ENCODE measurements at regions not wholly inside any gene's neighbourhood (a gene's known extent, or its start where the extent isn't known, plus 50 kb on each side); places are given as distances from the start of the nearest gene placed in this dataset.

DNA sequence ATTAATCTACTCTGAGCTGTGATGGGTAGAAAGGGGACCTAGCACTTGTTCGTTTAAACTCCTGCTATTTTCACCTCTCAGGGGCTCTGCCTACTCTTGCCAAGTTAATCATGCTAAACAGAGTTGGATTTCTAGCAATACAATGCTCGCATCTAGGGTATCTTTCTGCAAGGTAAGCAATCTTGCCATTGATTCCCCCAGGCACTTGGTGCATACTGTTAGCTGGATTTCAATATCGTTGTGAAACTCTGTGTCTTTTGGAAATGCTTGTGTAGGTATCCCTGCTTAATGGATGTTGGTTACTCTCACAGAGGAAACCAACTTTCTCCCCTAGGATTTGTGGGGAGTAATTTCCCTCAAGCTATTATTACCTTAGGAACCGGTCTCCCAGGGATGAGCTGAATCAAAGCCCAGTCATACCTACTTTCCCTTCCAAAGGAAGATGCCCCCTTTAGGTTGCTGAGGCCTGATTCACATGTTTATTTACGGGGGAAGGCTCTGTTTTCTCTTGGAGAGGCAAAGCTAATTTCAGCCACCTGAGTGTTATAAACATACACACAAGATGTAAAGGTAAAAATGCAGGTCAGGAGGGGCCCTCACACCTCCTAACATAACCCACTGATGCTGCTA, 366.8 kb downstream of the FBXW7 start:
- H3K36me3 ChIP-seq: no peaks in the 10 kb centered on the region
- TF ChIP-seq, protein P1, sequence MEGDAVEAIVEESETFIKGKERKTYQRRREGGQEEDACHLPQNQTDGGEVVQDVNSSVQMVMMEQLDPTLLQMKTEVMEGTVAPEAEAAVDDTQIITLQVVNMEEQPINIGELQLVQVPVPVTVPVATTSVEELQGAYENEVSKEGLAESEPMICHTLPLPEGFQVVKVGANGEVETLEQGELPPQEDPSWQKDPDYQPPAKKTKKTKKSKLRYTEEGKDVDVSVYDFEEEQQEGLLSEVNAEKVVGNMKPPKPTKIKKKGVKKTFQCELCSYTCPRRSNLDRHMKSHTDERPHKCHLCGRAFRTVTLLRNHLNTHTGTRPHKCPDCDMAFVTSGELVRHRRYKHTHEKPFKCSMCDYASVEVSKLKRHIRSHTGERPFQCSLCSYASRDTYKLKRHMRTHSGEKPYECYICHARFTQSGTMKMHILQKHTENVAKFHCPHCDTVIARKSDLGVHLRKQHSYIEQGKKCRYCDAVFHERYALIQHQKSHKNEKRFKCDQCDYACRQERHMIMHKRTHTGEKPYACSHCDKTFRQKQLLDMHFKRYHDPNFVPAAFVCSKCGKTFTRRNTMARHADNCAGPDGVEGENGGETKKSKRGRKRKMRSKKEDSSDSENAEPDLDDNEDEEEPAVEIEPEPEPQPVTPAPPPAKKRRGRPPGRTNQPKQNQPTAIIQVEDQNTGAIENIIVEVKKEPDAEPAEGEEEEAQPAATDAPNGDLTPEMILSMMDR (IDR thresholded peaks at IDR 0.05): no peak
- H3K9me3 ChIP-seq: no peaks in the 10 kb centered on the region
- H3K4me1 ChIP-seq: no peaks in the 10 kb centered on the region
- no peaks in the 10 kb centered on the region for H3K27me3 ChIP-seq
- no peak for DNase-seq
- no peak overlapping the region for H3K27ac ChIP-seq
- intact Hi-C loops (cut with DNase I): no loop called here
- no peak overlapping the region for H3K9ac ChIP-seq (ENCODE audit: low read depth in 2 of 2, low read length in 2 of 2)
- no peak overlapping the region for H3K4me3 ChIP-seq

DNA sequence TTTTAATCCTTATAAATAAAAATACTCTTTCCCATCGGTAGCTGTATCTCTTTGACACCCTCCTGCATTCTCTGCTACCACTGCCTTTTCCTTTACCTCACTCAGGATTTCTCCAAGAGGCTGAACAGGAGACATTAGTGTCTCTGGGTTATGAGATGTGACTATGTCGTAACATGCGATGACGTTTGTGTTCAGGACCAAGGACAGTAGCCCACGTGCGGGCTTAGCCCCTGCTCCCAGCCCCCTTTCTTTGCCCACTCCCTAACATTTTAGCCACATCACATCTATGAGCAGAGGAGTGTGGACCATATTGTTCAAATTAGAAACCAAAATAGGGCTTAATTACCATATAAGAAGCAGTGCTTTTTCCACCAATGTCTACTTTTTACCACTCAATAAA, 369.3 kb downstream of the FBXW7 start:
- intact Hi-C loops (cut with DNase I): no loop called here
- TF ChIP-seq, protein P1 (IDR thresholded peaks at IDR 0.05): no peak
- Histone ChIP-seq H3K4me3 (no peak overlapping the region), H3K9me3 (no peaks in the 10 kb centered on the region), H3K4me1 (no peaks in the 10 kb centered on the region), H3K9ac (ENCODE audit: low read depth in 2 of 2, low read length in 2 of 2) (no peak overlapping the region), H3K27me3 (no peaks in the 10 kb centered on the region), H3K27ac (no peak overlapping the region), H3K36me3 (no peaks in the 10 kb centered on the region)
- no peak for DNase-seq

DNA sequence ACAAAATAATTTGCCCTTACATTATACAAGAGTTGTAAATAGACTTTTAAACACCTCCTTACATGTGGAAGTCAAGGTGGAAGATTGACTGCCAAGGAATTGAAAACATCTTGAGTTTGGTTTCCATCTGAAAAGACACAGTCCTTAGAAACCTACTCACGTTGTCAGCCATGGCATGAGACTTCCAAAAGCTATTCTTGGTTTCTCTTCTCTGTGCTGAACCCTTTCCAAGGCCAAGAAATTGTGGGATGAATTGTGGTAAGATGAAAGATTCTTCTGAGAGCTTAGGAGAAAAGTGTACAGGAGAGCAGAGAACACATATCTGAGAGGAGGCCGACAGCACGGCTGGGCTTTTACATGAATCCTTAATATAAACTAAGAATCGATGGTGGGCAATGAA, 370.0 kb downstream of the FBXW7 start:
- intact Hi-C loops (cut with DNase I): no loop called here
- H3K27ac ChIP-seq: no peak overlapping the region
- DNase-seq: no peak
- H3K4me3 ChIP-seq: no peak overlapping the region
- no peaks in the 10 kb centered on the region for H3K27me3 ChIP-seq
- H3K9me3 ChIP-seq: no peaks in the 10 kb centered on the region
- no peaks in the 10 kb centered on the region for H3K36me3 ChIP-seq
- TF ChIP-seq, protein P1 (IDR thresholded peaks at IDR 0.05): no peak
- H3K9ac ChIP-seq (ENCODE audit: low read depth in 2 of 2, low read length in 2 of 2): no peak overlapping the region
- H3K4me1 ChIP-seq: no peaks in the 10 kb centered on the region

DNA sequence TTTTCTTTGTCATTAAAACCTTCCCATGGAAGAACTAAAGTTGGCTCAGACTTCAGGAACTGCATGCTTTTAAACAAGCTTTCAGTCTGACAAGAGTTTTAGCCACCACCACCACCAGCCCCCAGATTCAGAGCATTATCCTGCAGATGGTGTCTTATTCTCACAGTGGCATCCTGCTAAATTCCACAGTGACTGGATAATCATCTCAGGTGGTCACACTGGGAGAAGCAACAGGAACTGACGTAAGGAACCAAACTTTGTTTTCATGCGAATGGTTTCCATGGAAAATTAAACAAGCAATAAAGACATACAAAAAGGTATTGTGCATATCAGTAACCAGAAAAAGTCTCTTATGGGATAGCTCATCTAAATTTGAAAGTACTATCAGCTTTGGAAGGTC, 370.7 kb downstream of the FBXW7 start:
- Histone ChIP-seq H3K9ac (ENCODE audit: low read depth in 2 of 2, low read length in 2 of 2) (no peak overlapping the region), H3K4me1 (no peaks in the 10 kb centered on the region), H3K27me3 (no peaks in the 10 kb centered on the region), H3K36me3 (no peaks in the 10 kb centered on the region), H3K27ac (no peak overlapping the region), H3K9me3 (no peaks in the 10 kb centered on the region), H3K4me3 (no peak overlapping the region)
- no peak for DNase-seq
- TF ChIP-seq, protein P1 (IDR thresholded peaks at IDR 0.05): no peak
- intact Hi-C loops (cut with DNase I): no loop called here

DNA sequence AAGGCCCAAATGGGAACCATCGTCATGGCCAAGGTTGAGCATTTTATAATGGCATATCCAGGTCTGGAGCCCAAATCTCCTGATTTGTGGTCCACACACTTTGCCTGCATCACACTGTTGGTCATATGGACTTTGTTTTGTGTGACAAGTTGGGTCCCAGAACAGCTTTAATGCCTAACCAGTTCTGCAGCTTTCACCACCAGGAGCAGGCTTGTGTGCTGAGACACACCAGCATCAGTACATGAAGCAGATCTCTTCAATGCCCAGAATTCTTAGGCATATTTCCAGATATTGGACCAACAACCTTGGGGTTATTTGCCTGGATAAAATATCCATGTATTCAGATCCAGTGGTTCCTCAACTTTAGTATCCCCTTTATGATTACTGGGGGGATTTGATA, 371.3 kb downstream of the FBXW7 start:
- TF ChIP-seq, protein P1 (IDR thresholded peaks at IDR 0.05): no peak
- intact Hi-C loops (cut with DNase I): no loop called here
- DNase-seq: no peak

More for the DNA sequence above, 371.3 kb downstream of the FBXW7 start:
- H3K27ac ChIP-seq: no peak overlapping the region
- H3K4me3 ChIP-seq: no peak overlapping the region
- H3K4me1 ChIP-seq: no peaks in the 10 kb centered on the region
- no peaks in the 10 kb centered on the region for H3K9me3 ChIP-seq
- no peaks in the 10 kb centered on the region for H3K27me3 ChIP-seq
- no peaks in the 10 kb centered on the region for H3K36me3 ChIP-seq
- H3K9ac ChIP-seq (ENCODE audit: low read depth in 2 of 2, low read length in 2 of 2): no peak overlapping the region
